Spleen (tissue), 7 donors: ENCODE measurements at regions not wholly inside any gene's neighbourhood (a gene's known extent, or its start where the extent isn't known, plus 50 kb on each side); places are given as distances from the start of the nearest gene placed in this dataset.

Experiments
- POLR2A ChIP-seq, 3 donors: fragments of 450-650 bp; IDR thresholded peaks; one replicate each; pipeline ENCODE4 v1.5.1; 2017; ENCODE audit warnings: antibody characterized with exemption in 3 of 3, mild to moderate bottlenecking in 1 of 3
- POLR2AphosphoS5 ChIP-seq, 3 donors: sonication (generic); formaldehyde crosslinking; IDR thresholded peaks; one replicate each; pipeline ENCODE4 v1.5.1; 2017; ENCODE audit warnings: antibody characterized with exemption in 3 of 3
- TF ChIP-seq, protein P1 (sequence below), 11 experiments: fragments of 200-600 bp in 7 of 11; fragments of 450-650 bp in 4 of 11; sonication (generic) in 4 of 11; IDR thresholded peaks in 8 of 11; conservative IDR thresholded peaks in 3 of 11; 1 replicate in 7 of 11; 2 replicates in 4 of 11; pipeline versions ENCODE4 v1.4.0 to v1.8.0; 2016 to 2021; ENCODE audit warnings: antibody characterized with exemption in 11 of 11, inconsistent platforms in 4 of 11, mild to moderate bottlenecking in 1 of 11
- donor health status: DM: no; HTN: no; CAD: no; lungs with moderate emphysema.
- donor health status: DM: no; HTN: no; CAD: no.
- donor health status: DM: no; HTN: no; CAD: no.

DNA sequence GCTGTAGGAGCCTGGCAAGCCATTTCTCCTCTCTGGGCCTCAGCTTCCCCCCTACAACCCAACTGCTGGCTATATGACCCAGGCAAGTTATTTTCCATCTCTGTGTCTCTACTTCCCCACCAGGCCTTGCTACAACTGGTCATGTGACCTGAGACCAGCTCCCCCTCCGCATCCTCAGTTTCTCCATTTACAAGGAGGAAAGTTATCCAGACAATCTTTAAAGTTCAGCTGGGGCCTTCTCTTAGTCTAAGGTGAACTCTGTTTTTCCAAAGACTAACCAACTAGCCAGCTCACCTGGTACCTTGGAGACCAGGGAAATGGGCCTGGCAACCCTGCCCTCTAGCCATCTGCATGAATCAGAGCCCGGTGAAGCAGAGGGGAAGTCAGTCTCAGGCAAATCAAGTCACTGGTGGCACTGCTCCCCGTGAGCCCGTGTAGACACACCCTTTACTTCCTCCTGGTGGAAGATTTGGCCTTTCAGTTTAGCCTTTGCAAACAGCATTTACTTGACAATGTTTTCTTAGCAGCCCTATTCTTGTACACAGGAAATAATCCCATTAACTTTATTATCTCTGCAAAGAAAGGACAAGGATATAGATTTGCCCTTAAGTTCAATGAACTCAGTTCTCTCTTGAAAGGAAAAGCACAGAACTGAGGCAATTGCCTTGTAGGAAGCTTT, 157.7 kb downstream of the VEGFA start:
- TF ChIP-seq POLR2A (IDR thresholded peaks at IDR 0.05) = no peak
- TF ChIP-seq, protein P1, sequence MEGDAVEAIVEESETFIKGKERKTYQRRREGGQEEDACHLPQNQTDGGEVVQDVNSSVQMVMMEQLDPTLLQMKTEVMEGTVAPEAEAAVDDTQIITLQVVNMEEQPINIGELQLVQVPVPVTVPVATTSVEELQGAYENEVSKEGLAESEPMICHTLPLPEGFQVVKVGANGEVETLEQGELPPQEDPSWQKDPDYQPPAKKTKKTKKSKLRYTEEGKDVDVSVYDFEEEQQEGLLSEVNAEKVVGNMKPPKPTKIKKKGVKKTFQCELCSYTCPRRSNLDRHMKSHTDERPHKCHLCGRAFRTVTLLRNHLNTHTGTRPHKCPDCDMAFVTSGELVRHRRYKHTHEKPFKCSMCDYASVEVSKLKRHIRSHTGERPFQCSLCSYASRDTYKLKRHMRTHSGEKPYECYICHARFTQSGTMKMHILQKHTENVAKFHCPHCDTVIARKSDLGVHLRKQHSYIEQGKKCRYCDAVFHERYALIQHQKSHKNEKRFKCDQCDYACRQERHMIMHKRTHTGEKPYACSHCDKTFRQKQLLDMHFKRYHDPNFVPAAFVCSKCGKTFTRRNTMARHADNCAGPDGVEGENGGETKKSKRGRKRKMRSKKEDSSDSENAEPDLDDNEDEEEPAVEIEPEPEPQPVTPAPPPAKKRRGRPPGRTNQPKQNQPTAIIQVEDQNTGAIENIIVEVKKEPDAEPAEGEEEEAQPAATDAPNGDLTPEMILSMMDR (IDR thresholded peaks at IDR 0.05 in 8 of 11, conservative IDR thresholded peaks at IDR 0.05 in 3 of 11) = no peak
- TF ChIP-seq POLR2AphosphoS5 (IDR thresholded peaks at IDR 0.05) = no peak
